ENCODE measurements at regions not wholly inside any gene's neighbourhood (a gene's known extent, or its start where the extent isn't known, plus 50 kb on each side); places are given as distances from the start of the nearest gene placed in this dataset.

- no peak for TF ChIP-seq ARNTL (CRISPR knock-in tag; IDR thresholded peaks at IDR 0.05; ENCODE audit: borderline replicate concordance, low read depth)
- no peak for TF ChIP-seq GLIS3 (CRISPR knock-in tag; IDR thresholded peaks at IDR 0.05)
Observed at GRCh38 chr2:234816056-234816455, 135.8 kb upstream of the SH3BP4 start (continued).

GRCh38 chr2:234814374-234814773 is 137.4 kb upstream of the SH3BP4 start:
- TF ChIP-seq ISL1 (CRISPR knock-in tag; IDR thresholded peaks at IDR 0.05) (no peak), ZC3H10 (CRISPR knock-in tag; IDR thresholded peaks at IDR 0.05) (no peak), ZFP3 (CRISPR knock-in tag; IDR thresholded peaks at IDR 0.05) (no peak), ESRRG (CRISPR knock-in tag; IDR thresholded peaks at IDR 0.05) (no peak), OSR1 (CRISPR knock-in tag; IDR thresholded peaks at IDR 0.05) (no peak), PPARA (CRISPR knock-in tag; IDR thresholded peaks at IDR 0.05; ENCODE audit: borderline replicate concordance) (no peak), CSDC2 (CRISPR knock-in tag; IDR thresholded peaks at IDR 0.05) (no peak), SNAI2 (CRISPR knock-in tag; IDR thresholded peaks at IDR 0.05) (no peak), TCF4 (CRISPR knock-in tag; IDR thresholded peaks at IDR 0.05; ENCODE audit: borderline replicate concordance) (no peak), CSRNP3 (CRISPR knock-in tag; IDR thresholded peaks at IDR 0.05) (no peak), ZNF70 (CRISPR knock-in tag; IDR thresholded peaks at IDR 0.05) (no peak), ZNF565 (CRISPR knock-in tag; conservative IDR thresholded peaks at IDR 0.05; ENCODE audit: low read depth) (no peak), CREB5 (CRISPR knock-in tag; IDR thresholded peaks at IDR 0.05; ENCODE audit: low read depth) (no peak)
- TF ChIP-seq, protein P1, sequence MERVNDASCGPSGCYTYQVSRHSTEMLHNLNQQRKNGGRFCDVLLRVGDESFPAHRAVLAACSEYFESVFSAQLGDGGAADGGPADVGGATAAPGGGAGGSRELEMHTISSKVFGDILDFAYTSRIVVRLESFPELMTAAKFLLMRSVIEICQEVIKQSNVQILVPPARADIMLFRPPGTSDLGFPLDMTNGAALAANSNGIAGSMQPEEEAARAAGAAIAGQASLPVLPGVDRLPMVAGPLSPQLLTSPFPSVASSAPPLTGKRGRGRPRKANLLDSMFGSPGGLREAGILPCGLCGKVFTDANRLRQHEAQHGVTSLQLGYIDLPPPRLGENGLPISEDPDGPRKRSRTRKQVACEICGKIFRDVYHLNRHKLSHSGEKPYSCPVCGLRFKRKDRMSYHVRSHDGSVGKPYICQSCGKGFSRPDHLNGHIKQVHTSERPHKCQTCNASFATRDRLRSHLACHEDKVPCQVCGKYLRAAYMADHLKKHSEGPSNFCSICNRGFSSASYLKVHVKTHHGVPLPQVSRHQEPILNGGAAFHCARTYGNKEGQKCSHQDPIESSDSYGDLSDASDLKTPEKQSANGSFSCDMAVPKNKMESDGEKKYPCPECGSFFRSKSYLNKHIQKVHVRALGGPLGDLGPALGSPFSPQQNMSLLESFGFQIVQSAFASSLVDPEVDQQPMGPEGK (CRISPR knock-in tag; IDR thresholded peaks at IDR 0.05; ENCODE audit: borderline replicate concordance) = no peak
- TF ChIP-seq, protein P2, sequence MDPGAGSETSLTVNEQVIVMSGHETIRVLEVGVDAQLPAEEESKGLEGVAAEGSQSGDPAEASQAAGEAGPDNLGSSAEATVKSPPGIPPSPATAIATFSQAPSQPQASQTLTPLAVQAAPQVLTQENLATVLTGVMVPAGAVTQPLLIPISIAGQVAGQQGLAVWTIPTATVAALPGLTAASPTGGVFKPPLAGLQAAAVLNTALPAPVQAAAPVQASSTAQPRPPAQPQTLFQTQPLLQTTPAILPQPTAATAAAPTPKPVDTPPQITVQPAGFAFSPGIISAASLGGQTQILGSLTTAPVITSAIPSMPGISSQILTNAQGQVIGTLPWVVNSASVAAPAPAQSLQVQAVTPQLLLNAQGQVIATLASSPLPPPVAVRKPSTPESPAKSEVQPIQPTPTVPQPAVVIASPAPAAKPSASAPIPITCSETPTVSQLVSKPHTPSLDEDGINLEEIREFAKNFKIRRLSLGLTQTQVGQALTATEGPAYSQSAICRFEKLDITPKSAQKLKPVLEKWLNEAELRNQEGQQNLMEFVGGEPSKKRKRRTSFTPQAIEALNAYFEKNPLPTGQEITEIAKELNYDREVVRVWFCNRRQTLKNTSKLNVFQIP (CRISPR knock-in tag; IDR thresholded peaks at IDR 0.05; ENCODE audit: borderline replicate concordance, low read depth) = no peak
- no peak for ATAC-seq

- no peak for ATAC-seq
- TF ChIP-seq, protein P1 (CRISPR knock-in tag; IDR thresholded peaks at IDR 0.05; ENCODE audit: borderline replicate concordance) = no peak
Observed at GRCh38 chr2:234812851-234813250, 139.0 kb upstream of the SH3BP4 start.

DNA sequence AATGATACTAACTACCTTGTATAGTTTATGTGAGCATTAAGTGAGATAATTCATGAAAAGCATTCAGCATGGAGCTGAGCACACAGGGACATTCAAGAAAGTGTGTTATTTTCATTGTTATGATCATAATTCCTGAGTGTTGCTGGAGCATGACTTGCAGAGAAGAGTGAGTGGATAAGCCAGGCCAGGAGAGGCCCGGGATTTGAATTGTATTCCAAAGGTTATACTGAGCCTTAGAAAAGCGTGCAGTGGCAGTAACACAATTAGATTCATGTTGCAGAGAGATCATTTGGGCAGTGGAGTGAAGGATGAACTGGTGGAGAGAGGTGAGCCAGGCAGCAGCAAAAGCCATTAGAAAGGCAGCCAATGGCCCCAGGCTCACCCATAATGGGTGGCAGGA is 142.9 kb upstream of the SH3BP4 start:
- TF ChIP-seq RARB (CRISPR knock-in tag; IDR thresholded peaks at IDR 0.05) (no peak), CSDC2 (CRISPR knock-in tag; IDR thresholded peaks at IDR 0.05) (no peak), TOX (CRISPR knock-in tag; IDR thresholded peaks at IDR 0.05; ENCODE audit: borderline replicate concordance) (no peak), TSHZ2 (CRISPR knock-in tag; IDR thresholded peaks at IDR 0.05) (no peak), ZFP3 (CRISPR knock-in tag; IDR thresholded peaks at IDR 0.05) (no peak), OSR1 (CRISPR knock-in tag; IDR thresholded peaks at IDR 0.05) (no peak), ZNF565 (CRISPR knock-in tag; conservative IDR thresholded peaks at IDR 0.05; ENCODE audit: low read depth) (no peak), ESRRG (CRISPR knock-in tag; IDR thresholded peaks at IDR 0.05) (no peak), ZNF70 (CRISPR knock-in tag; IDR thresholded peaks at IDR 0.05) (no peak), ARNTL (CRISPR knock-in tag; IDR thresholded peaks at IDR 0.05; ENCODE audit: borderline replicate concordance, low read depth) (no peak), TCF4 (CRISPR knock-in tag; IDR thresholded peaks at IDR 0.05; ENCODE audit: borderline replicate concordance) (no peak), GLIS3 (CRISPR knock-in tag; IDR thresholded peaks at IDR 0.05) (no peak)
- TF ChIP-seq, protein P1 (CRISPR knock-in tag; IDR thresholded peaks at IDR 0.05; ENCODE audit: borderline replicate concordance) = no peak
- ATAC-seq = no peak

Data from SK-N-SH treated with all-trans-retinoic acid at 6 μM for 48 hours (cell line).